Cardiac fibroblast (primary cell): ENCODE measurements at regions not wholly inside any gene's neighbourhood (a gene's known extent, or its start where the extent isn't known, plus 50 kb on each side); places are given as distances from the start of the nearest gene placed in this dataset.
"Not testable (repeated sequence)": the region's sequence is repeated elsewhere in the genome, so short reads cannot be mapped to it uniquely, and the experiment has no call there.

Source experiments
- DNase-seq, 2 donors: peaks; one replicate each; pipeline versions ENCODE4 v3.0.0 to v3.0.0-alpha.2; 2010; ENCODE audit warnings: low read depth in 2 of 2
- H3K4me3 ChIP-seq, 2 donors: replicated peaks in 1 of 2; 1 replicate in 1 of 2; 2 replicates in 1 of 2; pipeline ENCODE4 v1.5.1; 2011; ENCODE audit warnings: low read depth in 2 of 2, low read length in 2 of 2, mild to moderate bottlenecking in 2 of 2, moderate library complexity in 1 of 2
- TF ChIP-seq, protein P1 (sequence below): IDR thresholded peaks from one replicate; pipeline ENCODE4 v1.5.1; 2011; ENCODE audit warnings: low read depth, mild to moderate bottlenecking, low read length, inconsistent platforms

DNA sequence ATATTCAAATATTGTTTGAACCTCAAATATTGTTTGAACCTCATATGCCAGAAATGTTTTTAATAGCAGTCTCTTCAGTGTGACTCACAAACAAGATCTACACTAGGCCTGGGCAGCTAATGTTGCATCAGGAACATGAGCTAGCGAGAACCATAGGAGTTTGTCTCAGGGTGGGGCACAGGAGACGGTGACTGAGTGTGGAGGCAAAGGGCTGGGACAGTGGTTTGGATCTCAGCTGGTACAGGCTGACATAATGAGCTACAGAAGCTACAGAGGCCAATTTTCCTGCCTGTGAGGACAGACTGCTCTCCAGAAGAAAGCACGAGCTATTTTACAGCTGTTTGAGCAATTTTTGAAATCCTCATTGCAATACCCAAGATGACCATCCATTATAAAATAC lies 224.7 kb downstream of the CENPC start:
- TF ChIP-seq, protein P1, sequence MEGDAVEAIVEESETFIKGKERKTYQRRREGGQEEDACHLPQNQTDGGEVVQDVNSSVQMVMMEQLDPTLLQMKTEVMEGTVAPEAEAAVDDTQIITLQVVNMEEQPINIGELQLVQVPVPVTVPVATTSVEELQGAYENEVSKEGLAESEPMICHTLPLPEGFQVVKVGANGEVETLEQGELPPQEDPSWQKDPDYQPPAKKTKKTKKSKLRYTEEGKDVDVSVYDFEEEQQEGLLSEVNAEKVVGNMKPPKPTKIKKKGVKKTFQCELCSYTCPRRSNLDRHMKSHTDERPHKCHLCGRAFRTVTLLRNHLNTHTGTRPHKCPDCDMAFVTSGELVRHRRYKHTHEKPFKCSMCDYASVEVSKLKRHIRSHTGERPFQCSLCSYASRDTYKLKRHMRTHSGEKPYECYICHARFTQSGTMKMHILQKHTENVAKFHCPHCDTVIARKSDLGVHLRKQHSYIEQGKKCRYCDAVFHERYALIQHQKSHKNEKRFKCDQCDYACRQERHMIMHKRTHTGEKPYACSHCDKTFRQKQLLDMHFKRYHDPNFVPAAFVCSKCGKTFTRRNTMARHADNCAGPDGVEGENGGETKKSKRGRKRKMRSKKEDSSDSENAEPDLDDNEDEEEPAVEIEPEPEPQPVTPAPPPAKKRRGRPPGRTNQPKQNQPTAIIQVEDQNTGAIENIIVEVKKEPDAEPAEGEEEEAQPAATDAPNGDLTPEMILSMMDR: no peak
- no peak for DNase-seq
- no peak overlapping the region for H3K4me3 ChIP-seq

DNA sequence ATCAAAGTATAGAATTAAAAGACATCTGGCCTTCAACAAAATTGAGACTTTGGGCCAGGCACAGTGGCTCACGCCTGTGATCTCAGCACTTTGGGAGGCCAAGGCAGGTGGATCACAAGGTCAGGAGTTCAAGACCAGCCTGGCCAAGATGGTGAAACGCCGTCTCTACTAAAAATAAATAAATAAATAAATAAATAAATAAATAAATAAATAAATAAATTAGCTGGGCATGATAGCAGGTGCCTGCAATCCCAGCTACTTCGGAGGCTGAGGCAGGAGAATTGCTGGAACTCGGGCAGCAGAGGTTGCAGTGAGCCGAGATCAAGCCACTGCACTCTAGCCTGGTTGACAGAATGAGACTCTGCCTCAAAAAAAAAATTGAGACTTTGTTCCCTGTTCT lies 225.7 kb downstream of the CENPC start:
- not testable (repeated sequence) for DNase-seq, H3K4me3 ChIP-seq

DNA sequence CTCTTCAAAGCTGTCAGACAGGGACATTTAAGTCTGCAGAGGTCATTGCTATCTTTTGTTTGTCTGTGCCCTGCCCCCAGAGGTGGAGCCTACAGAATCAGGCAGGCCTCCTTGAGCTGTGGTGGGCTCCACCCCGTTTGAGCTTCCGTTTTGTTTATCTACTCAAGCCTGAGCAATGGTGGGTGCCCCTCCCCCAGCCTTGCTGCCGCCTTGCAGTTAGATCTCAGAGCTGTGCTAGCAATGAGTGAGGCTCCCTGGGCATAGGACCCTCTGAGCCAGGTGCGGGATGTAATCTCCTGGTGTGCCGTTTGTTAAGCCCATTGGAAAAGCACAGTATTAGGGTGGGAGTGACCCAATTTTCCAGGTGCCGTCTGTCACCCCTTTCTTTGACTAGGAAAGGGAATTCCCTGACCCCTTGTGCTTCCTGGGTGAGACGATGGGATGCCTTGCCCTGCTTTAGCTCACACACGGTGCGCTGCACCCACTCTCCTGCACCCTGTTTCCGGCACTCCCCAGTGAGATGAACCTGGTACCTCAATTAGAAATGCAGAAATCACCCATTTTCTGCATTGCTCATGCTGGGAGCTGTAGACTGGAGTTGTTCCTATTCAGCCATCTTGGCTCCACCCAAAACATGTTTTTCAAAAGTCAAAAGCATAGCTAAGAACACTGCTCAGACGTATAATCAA lies 244.7 kb downstream of the CENPC start:
- not testable (repeated sequence) for DNase-seq, H3K4me3 ChIP-seq

DNA sequence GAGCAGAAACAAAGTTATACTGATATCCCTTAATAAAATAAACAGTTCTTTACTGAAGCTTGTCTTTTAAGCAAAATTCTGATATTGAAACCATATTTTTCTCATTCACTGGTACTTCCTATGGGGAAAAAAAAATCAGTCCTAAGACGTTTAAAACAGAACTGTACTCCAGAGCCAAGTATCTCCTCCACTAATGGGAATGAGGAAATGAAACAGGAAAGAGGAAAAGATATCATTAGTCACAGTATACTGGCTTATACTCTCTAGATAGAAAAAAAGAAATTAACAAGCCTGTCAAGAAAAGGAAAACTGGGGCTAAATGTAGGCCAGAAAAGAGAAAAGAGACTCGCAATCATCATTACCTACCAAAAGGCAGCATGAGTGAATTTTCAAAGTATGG lies 252.7 kb downstream of the CENPC start:
- TF ChIP-seq, protein P1: no peak
- no peak overlapping the region for H3K4me3 ChIP-seq
- peak in 1 of 2 donors; percentile 8 for DNase-seq

DNA sequence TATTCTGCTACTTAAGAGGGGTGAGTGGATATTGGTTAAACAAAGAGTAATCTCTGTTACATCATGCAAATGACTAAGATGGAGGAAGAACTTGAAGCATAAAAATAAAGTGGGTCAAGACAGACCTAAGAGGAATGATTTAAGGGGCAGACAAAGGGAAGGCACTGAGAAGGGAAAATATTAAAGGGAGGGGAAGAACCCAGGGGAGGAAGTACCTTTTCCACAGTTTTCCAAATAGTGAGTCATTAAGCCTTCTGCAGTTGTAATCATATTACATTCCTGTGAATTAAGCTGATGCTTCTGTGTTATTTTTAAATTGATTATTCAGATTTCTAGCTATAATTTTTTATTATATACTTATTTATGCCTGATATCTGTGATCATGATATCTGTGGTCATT lies 253.3 kb downstream of the CENPC start:
- TF ChIP-seq, protein P1: no peak
- no peak overlapping the region for H3K4me3 ChIP-seq
- no peak for DNase-seq

DNA sequence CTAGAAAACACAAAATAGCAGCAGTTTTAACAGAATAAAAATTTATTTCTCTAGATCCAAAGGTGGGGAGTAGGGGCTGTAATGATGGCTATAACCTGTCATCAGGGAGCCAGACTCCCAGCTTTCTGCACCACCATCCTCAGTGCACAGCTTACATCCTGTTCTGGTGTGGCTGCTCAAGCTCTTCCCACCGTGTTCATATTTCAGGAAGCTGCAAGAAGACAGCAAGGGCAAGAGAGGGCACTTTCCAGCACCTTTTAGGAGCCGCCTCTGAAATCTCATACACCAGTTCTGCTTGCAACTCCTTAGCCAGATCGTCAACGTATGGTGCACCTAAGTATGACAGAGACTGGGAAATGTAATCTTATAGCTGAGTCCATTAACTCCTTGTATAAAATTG lies 253.7 kb downstream of the CENPC start:
- H3K4me3 ChIP-seq: no peak overlapping the region
- no peak for DNase-seq
- TF ChIP-seq, protein P1: no peak

DNA sequence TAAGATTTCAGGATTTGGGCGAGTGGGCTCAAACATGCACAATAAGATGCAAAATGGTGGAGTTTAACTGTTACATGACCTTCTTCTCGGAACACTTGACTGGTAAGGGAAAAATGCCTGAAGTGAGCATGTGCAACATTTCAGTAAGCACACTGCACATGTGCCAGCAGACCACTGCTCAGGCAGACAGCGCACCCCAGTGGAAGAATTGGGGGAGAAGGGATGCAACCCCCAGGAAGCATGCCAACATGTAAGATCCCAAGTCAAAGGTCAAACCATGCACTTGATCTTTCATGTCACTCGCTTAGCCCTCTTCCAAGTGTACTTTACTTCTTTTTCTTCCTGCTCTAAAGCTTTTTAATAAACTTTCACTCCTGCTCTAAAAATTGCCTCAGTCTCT lies 256.3 kb downstream of the CENPC start:
- TF ChIP-seq, protein P1: peak; percentile 21
- peak in 1 of 2 donors; percentile 5 for DNase-seq
- no peak overlapping the region for H3K4me3 ChIP-seq

DNA sequence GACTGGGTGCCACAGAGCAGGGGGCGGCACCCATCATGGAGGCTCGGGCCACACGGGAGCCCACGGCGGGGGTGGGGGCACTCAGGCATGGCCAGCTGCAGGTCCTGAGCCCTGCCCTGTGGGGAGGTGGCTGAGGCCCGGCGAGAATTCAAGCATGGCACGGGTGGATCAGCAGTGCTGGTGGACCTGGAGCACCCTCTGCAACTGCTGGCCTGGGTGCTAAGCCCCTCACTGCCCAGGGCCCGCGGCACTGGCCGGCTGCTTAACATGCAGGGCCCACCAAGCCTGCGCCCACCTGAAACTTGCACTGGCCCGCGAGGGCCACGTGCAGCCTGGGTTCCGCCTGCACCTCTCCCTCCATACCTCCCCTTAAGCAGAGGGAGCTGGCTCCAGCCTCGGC lies 258.6 kb downstream of the CENPC start:
- TF ChIP-seq, protein P1: no peak
- no peak overlapping the region for H3K4me3 ChIP-seq
- DNase-seq: no peak
